ENCODE measurements at regions not wholly inside any gene's neighbourhood (a gene's known extent, or its start where the extent isn't known, plus 50 kb on each side); places are given as distances from the start of the nearest gene placed in this dataset.

- no peak overlapping the region for H4K91ac ChIP-seq (replicated peaks; ENCODE audit: insufficient read length, low read length)
- H3K79me1 ChIP-seq (ENCODE audit: low read depth, low read length) = no peaks in the 10 kb centered on the region
- no peak overlapping the region for H3K27ac ChIP-seq (ENCODE audit: low read depth, low read length)
- H4K5ac ChIP-seq (ENCODE audit: insufficient read length, low read depth, low read length) = no peak overlapping the region
- no peak overlapping the region for H2BK12ac ChIP-seq (ENCODE audit: low read depth, low read length)
- DNase-seq (ENCODE audit: low read depth in 1 of 2, low spot score in 2 of 2) (no peak), FAIRE-seq (no peak)
- no peak overlapping the region for H3K23ac ChIP-seq (ENCODE audit: insufficient read length)
- no peaks in the 10 kb centered on the region for H3K36me3 ChIP-seq (ENCODE audit: control insufficient read depth in 2 of 4, insufficient read depth in 4 of 4, low read length in 3 of 4)
- no peak overlapping the region for H2BK5ac ChIP-seq (ENCODE audit: low read depth, low read length)
- no peak overlapping the region for H2AK5ac ChIP-seq (ENCODE audit: low read depth, low read length)
- H3K4me1 ChIP-seq (replicated peaks in 1 of 4; ENCODE audit: control insufficient read depth in 3 of 4, insufficient read depth in 4 of 4, low read length in 3 of 4) = peaks cover 0 to 2% (median 0%) of the 10 kb centered on the region in 4 experiments; a peak in 2 of 7 replicates
- no peaks in the 10 kb centered on the region for H3K9me3 ChIP-seq (ENCODE audit: insufficient read depth in 2 of 2, low read depth in 1 of 2, low read length in 1 of 2)
- ChIA-PET CTCF (ENCODE audit: partially characterized antibody) (no interaction called here), POLR2A (ENCODE audit: partially characterized antibody) (no interaction called here)
- TF ChIP-seq BCL11A (IDR thresholded peaks at IDR 0.05; ENCODE audit: low read depth in 2 of 2, low read length in 2 of 2) = no peak
- no peak for TF ChIP-seq MAFK (IDR thresholded peaks at IDR 0.05; ENCODE audit: low read depth, low read length)
- TF ChIP-seq SP1 (IDR thresholded peaks at IDR 0.05; ENCODE audit: low read depth, low read length) = no peak
- TF ChIP-seq POLR2AphosphoS5 (IDR thresholded peaks at IDR 0.05; ENCODE audit: low read depth, low read length) = no peak
- no peak for TF ChIP-seq KDM1A (IDR thresholded peaks at IDR 0.05; ENCODE audit: borderline replicate concordance, low read length)
- no peak for TF ChIP-seq EZH2 (IDR thresholded peaks at IDR 0.05; ENCODE audit: low read depth, low read length, severe bottlenecking)
- TF ChIP-seq SIX5 (IDR thresholded peaks at IDR 0.05; ENCODE audit: low read depth, low read length) = no peak
- TF ChIP-seq KDM4A (IDR thresholded peaks at IDR 0.05; ENCODE audit: low read depth, low read length, severe bottlenecking) = no peak
- TF ChIP-seq TAF7 (optimal IDR thresholded peaks at IDR 0.05; ENCODE audit: borderline replicate concordance, low read depth, low read length) = no peak
- TF ChIP-seq CHD1 (IDR thresholded peaks at IDR 0.05; ENCODE audit: low read depth, low read length) = no peak
- H3K9ac ChIP-seq (replicated peaks in 1 of 4; ENCODE audit: extremely low read depth in 1 of 4, low read depth in 3 of 4, low read length in 3 of 4) = no peak overlapping the region
- H3K18ac ChIP-seq (ENCODE audit: extremely low read depth, low read length) = no peak overlapping the region
- H3K14ac ChIP-seq (ENCODE audit: insufficient read length) = no peak overlapping the region
- no peak overlapping the region for H3K4me2 ChIP-seq (ENCODE audit: insufficient read depth in 1 of 2, low read depth in 2 of 2, low read length in 2 of 2)
- peak overlapping the region; percentile 89; the same call in 1 of the 2 replicates for H2AFZ ChIP-seq (ENCODE audit: low read length)
- no peaks in the 10 kb centered on the region for H3K79me2 ChIP-seq (ENCODE audit: control insufficient read depth in 1 of 2, insufficient read depth in 2 of 2, low read length in 2 of 2)
- H4K20me1 ChIP-seq (replicated peaks in 1 of 2; ENCODE audit: control insufficient read depth in 1 of 2, insufficient read depth in 2 of 2, low read length in 2 of 2) = no peaks in the 10 kb centered on the region
- WGBS, 2 experiments (ENCODE audit: extremely low coverage in 1 of 2, insufficient coverage in 1 of 2, insufficient read length in 1 of 2, insufficient replicate concordance in 2 of 2, low coverage in 1 of 2, low lambda C conversion rate in 2 of 2, missing lambda C conversion rate in 1 of 2) = 94% methylated on average over 2 of the region's 2 CpGs; no CpG with 5 or more reads in 1 of the 2 experiments
- no peak overlapping the region for H4K8ac ChIP-seq (ENCODE audit: extremely low read depth, insufficient read depth, low read length)
- H3K4ac ChIP-seq (replicated peaks; ENCODE audit: insufficient read length, low read depth, low read length) = no peak overlapping the region
- no peaks in the 10 kb centered on the region for H3K23me2 ChIP-seq (ENCODE audit: low read depth, low read length)
- H3K4me3 ChIP-seq (ENCODE audit: extremely low read depth in 1 of 4, insufficient read depth in 2 of 4, low read depth in 3 of 4, low read length in 4 of 4) = no peak overlapping the region
- H3K27me3 ChIP-seq (replicated peaks in 1 of 4; ENCODE audit: control insufficient read depth in 3 of 4, extremely low read depth in 1 of 4, insufficient read depth in 3 of 4, low read length in 3 of 4) = no peaks in the 10 kb centered on the region
- H2BK120ac ChIP-seq (replicated peaks; ENCODE audit: low read depth, low read length) = no peak overlapping the region
- no peak overlapping the region for H2BK20ac ChIP-seq (ENCODE audit: low read length)
- no peak overlapping the region for H2BK15ac ChIP-seq (ENCODE audit: low read length)
- H3K56ac ChIP-seq (replicated peaks; ENCODE audit: insufficient read length, low read depth, low read length) = no peak overlapping the region
Measured at GRCh38 chr5:89128092-89128491, 245.1 kb upstream of the MEF2C start.
